HG03432 (cell line): ENCODE measurements at regions not wholly inside any gene's neighbourhood (a gene's known extent, or its start where the extent isn't known, plus 50 kb on each side); places are given as distances from the start of the nearest gene placed in this dataset.
A peak's percentile ranks its signal among the peaks of the same experiment; 100 is the strongest.
"Not testable (repeated sequence)": the region's sequence is repeated elsewhere in the genome, so short reads cannot be mapped to it uniquely, and the experiment has no call there.

Source experiments
- ATAC-seq: cut with Tn5 transposase; IDR thresholded peaks from one replicate; pipeline ENCODE4 v1.9.1; 2021; ENCODE audit warnings: mild to moderate bottlenecking, moderate library complexity; ENCODE audit not compliant: unreplicated experiment

- ATAC-seq = no peak
These were observed 1255.6 kb downstream of the NCAM2 start for GRCh38 chr21:22253761-22254160.

DNA sequence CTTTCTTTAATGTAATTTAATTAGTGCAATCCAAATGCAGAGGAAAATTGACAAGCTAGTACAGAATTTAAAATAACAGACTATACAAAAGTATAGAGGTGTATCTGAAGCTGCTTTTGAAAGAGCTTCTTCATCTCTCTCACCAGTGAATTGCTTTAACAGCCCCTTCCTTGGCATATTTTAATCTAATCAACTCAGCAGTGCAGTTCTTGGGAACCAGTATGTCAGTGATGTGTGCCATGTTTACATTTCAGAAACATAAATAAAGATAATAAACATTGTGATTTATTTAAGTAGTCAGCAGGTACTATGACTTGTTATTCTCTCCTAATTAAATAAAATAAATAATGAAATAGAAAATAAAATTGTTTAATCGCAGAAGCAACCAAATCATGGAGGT, 1260.6 kb downstream of the NCAM2 start:
- ATAC-seq = no peak

- ATAC-seq = peak; percentile 68
These were observed 1262.1 kb downstream of the NCAM2 start for GRCh38 chr21:22260274-22260673.

GRCh38 chr21:22263890-22264289, 1265.7 kb downstream of the NCAM2 start:
- no peak for ATAC-seq

DNA sequence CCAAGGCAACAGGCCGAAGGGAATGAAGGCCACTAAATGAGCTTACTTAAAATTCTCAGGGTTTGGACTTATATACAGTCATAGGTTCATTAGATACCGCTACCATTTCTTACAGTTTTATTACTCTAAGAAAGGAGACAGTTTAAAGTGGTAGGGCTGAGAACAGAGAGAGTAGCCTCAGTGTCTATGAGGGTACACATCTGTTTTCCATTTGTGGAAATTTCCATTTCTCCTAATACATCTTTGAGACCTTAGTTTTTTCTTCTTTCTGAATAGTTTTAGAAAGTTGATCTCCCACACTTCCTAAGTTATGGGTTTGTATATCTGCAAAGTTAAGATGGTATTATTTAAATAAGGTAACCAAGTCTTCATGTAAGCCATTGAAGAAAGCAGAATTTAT, 1279.1 kb downstream of the NCAM2 start:
- no peak for ATAC-seq

DNA sequence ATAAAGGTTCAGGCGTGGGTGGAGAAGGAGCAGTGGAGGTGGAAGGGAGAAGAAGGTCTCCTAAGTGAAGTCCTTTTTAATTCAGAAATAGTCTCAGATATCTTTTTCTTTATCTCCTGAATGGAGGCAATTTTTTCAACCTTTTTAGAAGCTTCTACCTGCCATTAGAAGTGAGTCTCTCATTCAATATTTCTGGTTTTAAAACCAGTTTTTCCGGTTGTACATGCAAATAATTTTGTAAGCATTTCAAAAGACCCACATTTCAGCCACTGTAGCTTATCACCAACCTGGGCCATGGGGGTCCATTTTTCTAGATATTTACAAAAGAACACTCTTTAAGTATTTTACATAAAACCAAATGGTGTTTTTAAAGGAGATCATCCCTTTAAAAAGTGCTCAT, 1280.2 kb downstream of the NCAM2 start:
- ATAC-seq = no peak

- ATAC-seq = no peak
These were observed 1282.6 kb downstream of the NCAM2 start for GRCh38 chr21:22280851-22281250.

- ATAC-seq = no peak
These were observed 1290.8 kb downstream of the NCAM2 start for GRCh38 chr21:22288885-22289499.

DNA sequence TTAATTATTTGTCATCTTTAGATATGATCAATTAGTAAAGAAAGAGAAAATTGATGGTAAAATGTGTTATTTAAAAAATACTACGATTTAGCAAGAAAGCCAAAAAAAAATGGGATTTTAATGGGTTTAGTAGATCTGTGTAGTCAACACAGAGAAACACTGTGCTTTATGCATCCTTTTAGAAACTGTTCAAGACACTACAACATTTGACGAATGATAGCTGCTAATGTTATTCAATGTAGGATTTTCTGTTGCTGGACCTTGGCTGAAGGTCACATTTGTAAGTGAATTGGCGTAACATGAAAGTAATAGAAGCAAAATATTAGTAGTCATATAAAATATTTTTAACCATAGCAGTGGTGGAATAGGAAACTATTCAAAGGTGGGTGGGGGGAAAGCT, 1293.9 kb downstream of the NCAM2 start:
- no peak for ATAC-seq

- ATAC-seq = no peak
These were observed 1299.4 kb downstream of the NCAM2 start for GRCh38 chr21:22297575-22297974.

DNA sequence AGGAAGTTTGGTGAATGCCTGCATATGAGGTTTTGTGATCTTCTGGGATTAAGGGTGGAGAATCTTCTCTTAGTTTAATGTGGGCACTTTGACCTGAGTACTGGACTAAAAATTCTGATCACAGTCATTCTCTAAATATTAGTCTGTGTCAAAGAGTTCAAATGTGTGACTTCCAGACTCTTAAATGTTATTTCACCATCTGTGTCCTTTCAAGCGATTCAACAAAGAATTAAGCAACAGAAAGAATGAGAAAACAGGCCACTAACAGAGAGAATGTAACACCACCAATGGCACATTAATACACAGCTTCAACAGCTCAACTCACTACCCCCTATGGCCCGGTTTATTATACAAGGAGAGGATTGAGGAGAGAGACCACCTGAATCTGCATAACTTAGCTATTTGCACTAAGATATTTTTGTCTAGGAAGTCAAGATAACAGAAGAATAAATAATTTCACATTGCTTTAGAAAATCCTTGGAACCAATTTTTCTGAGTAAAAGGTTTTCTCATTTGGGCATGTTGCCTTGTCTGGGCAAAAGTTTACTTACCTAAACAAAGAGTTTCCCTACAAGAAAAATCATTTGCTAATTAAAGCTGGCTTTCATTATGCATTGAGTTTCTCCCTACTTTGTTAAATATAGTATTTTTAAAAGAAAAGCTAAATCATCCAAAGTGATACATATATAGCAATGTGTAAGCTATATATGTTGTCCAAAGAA, 1313.7 kb downstream of the NCAM2 start:
- no peak for ATAC-seq

DNA sequence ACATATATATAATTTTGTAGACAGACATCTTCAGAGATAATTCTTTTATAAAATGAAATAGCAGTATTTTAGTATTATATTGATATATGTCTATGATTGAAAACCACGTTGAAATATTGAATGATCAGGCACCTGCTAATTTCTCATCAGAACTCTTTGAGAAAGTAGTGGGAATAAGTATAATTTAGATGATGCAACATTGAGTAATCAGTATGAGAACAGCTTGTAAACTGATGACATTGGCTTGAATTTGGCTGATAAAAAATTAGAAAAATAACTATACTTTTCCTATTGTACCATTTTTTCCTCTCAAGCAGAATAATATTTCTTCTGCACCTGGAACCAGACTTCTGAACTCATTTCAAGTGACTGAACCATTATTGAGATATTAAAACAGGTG, 1316.8 kb downstream of the NCAM2 start:
- no peak for ATAC-seq

DNA sequence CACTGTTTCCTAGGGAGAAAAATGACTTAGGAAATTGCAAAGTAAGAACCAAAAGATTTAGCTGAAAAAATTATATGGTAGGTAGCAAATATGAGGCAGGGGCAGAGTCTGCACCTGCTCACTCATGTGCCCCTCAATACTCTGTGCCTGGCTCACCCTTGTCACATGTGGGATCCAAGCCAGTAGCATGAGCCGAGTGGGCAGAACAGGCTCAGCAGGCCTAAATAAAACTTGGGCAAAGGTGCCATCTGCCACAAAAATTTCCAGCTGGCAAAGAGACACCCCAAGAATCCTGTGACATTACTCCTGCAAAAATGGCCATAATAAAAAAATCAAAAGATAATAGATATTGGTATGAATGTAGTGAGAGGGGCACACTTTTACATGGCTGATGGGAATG, 1321.2 kb downstream of the NCAM2 start:
- no peak for ATAC-seq

DNA sequence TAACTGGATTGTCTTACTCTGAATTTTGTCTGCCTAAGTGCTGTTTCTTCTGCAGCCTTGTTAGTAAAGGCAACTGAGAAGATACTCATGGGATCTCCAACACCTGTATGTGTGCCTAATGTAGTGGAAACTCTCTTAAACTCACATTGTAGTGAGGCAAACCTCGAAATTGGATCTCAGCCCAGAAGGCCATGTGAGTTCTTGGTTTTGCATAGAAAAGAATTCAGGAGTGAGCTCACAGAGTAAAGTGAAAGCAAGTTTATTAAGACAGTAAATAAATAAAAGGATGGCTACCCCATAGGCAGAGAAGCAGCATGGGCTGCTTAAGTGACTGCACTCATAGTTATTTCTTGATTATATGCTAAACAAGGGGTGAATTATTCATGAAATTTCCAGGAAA, 1344.7 kb downstream of the NCAM2 start:
- no peak for ATAC-seq

DNA sequence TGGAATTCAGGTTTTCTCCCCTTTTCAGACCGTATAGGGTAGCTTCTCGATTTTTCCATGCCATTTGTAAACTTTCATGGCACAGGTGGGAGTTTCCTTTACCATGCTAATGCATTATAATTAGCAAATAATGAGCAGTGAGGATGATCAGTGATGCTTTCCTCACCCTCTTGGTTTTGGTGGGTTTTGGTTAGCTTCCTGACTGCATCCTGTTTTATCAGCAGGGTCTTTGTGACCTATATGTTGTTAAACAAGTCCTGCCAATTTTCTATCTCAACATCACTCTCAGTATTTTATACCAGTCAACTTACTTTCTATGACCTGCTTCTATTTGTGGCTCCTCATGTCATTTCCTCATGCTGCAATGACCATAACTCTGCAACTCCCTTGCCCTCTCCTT, 1345.1 kb downstream of the NCAM2 start:
- ATAC-seq = no peak

- ATAC-seq = no peak
These were observed 1345.5 kb downstream of the NCAM2 start for GRCh38 chr21:22343721-22344120.

DNA sequence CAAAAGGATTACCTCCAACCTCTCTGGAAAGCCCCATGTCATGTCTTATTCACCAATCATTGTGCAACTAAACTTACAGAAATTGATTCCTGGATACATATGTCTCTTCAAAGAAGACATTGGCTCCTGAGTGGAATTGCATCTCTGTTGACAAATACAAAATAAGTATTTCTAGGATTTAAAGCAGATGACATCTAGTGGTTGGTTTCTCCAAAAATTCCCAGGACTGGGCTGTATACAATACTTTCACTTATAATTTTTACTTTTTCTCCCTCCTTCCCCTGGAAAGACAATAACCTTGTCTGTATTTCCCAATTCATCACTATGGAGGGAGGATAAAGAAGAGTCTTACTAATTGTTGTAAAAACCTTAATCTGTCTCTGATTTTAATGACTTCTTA, 1347.4 kb downstream of the NCAM2 start:
- no peak for ATAC-seq

- ATAC-seq = no peak
These were observed 1348.4 kb downstream of the NCAM2 start for GRCh38 chr21:22346576-22346975.

DNA sequence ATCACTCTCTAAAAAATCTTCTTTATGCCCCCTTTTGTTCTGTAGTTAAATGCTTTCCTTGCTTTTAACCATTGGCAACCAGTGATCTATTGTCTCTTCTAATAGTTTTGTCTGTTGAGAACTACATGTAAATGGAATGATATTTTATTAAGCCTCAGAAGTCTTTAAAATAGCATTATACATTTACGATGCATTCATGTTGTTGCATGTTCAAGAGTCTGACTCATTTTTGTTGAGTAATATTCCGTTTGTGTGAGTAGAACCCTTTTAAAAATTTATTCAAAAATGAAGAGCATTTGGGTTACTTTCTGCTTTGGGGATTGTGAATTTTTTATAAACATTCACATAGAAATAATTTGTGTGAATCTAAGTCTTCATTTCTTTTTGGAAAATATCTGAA, 1352.9 kb downstream of the NCAM2 start:
- no peak for ATAC-seq

DNA sequence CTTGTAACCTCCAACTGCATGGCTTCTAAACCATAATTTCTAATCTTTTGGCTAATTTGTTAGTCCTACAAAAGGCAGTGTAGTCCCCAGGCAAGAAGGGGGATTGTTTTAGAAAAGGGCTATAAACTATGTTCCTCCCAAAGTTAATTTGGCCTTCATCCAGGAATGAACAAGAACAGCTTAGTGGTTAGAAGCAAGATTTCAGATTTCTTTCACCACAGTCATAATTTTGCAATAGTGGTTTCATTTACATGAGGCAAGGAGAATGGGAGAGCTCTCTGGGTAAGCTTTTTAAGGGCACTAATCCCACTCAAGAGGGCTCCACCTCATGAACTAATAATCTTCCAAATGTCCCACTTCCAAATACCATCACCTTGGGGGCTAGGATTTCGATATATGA, 1353.9 kb downstream of the NCAM2 start:
- ATAC-seq = no peak

- no peak for ATAC-seq
These were observed 1357.7 kb downstream of the NCAM2 start for GRCh38 chr21:22355949-22356348.

DNA sequence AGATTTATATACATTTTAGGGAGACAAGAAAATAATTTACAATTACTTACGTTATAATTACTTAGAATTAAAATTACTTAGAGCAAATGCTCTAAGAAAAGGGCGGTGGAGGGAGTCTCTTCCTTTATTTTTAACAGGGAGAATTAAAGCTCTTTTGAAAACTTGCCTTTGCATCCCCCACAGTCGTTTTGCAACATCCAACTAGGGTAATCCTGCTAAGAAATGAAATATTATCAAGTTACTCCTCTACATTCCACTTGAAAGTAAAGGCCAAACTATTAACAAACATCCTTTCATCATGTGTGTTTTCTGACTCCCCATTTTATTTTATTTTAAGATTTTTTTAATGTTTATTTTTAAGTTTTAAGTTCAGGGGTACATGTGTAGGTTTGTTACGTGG, 1358.5 kb downstream of the NCAM2 start:
- no peak for ATAC-seq

- ATAC-seq = not testable (repeated sequence)
These were observed 1361.4 kb downstream of the NCAM2 start for GRCh38 chr21:22359599-22359998.
